HCT116 (cell line): ENCODE measurements at regions not wholly inside any gene's neighbourhood (a gene's known extent, or its start where the extent isn't known, plus 50 kb on each side); places are given as distances from the start of the nearest gene placed in this dataset.

ENCODE experiments used
- ATAC-seq: fragments of 200-7000 bp; cut with Tn5 transposase; 2 replicates; pipeline ENCODE4 v1.9.1; 2020; ENCODE audit warnings: mild to moderate bottlenecking, moderate library complexity
- BruUV-seq: library from RNA; stranded (reverse); fragments of 400-500 nt; replicated peaks from 2 replicates; lab custom pipeline; 2021; lab: Mats Ljungman, UMichigan
- CTCF ChIA-PET: fragments of 300-600 bp; sonication (Branson Sonifier 250); formaldehyde crosslinking; loops from one replicate; lab custom pipeline; 2021; ENCODE audit warnings: antibody characterized with exemption; lab: Charles Lee
- POLR2A ChIA-PET: fragments of 300-600, 350-600 bp; sonication (Branson Sonifier 250); formaldehyde crosslinking; loops from one replicate; lab custom pipeline; 2021; ENCODE audit warnings: antibody characterized with exemption; lab: Charles Lee
- RAD21 ChIA-PET, 2 experiments: fragments of 300-600 bp; sonication (Branson Sonifier 250); formaldehyde crosslinking; loops; one replicate each; lab custom pipeline; 2023; ENCODE audit warnings: low total read pairs in 2 of 2; ENCODE audit not compliant: uncharacterized antibody in 2 of 2, unreplicated experiment in 2 of 2, low non-redundant PET in 1 of 2; lab: Charles Lee
- DNase-seq: peaks from one replicate; pipeline ENCODE4 v3.0.0-alpha.2; 2010; ENCODE audit warnings: low read depth, low spot score
- H2AFZ ChIP-seq: fragments of 200-600 bp; shearing (Covaris generic), sonication (generic); 2 replicates; pipeline ENCODE4 v1.6.1; 2017; ENCODE audit warnings: low read depth, mixed run types, mixed read lengths, antibody characterized with exemption, low read length; ENCODE audit not compliant: poor library complexity, severe bottlenecking
- H3K27ac ChIP-seq: 2 replicates; pipeline ENCODE4 v1.5.1; 2012; ENCODE audit warnings: low read depth, low read length
- H3K27me3 ChIP-seq: fragments of 200-600 bp; sonication (generic); 2 replicates; pipeline ENCODE4 v1.6.1; 2016; ENCODE audit warnings: mixed run types, low read length, mixed read lengths; ENCODE audit not compliant: insufficient read depth
- H3K36me3 ChIP-seq, 2 experiments: fragments of 200-500 bp in 1 of 2; fragments of 200-600 bp in 1 of 2; sonication (Bioruptor generic) in 1 of 2; sonication (generic) in 1 of 2; 2 replicates each; pipeline versions ENCODE4 v1.5.1 to v1.6.1; 2014 to 2016; ENCODE audit warnings: low read length in 2 of 2, inconsistent platforms in 1 of 2, mixed read lengths in 1 of 2, mixed run types in 1 of 2; ENCODE audit not compliant: insufficient read depth in 2 of 2, control insufficient read depth in 1 of 2
- H3K4me1 ChIP-seq, 2 experiments: fragments of 200-600 bp in 1 of 2; sonication (generic) in 1 of 2; 2 replicates each; pipeline versions ENCODE4 v1.5.1 to v1.6.1; 2012 to 2017; ENCODE audit warnings: low read length in 2 of 2, inconsistent platforms in 1 of 2, mild to moderate bottlenecking in 1 of 2, mixed read lengths in 1 of 2, mixed run types in 1 of 2, moderate library complexity in 1 of 2; ENCODE audit not compliant: insufficient read depth in 2 of 2, control insufficient read depth in 1 of 2
- H3K4me2 ChIP-seq: fragments of 200-600 bp; sonication (generic); 2 replicates; pipeline ENCODE4 v1.6.1; 2017; ENCODE audit warnings: mixed run types, low read length, mixed read lengths
- H3K4me3 ChIP-seq, 2 experiments: fragments of 200-600 bp in 1 of 2; sonication (generic) in 1 of 2; replicated peaks in 1 of 2; 2 replicates each; pipeline ENCODE4 v1.5.1; 2011 to 2016; ENCODE audit warnings: low read length in 2 of 2, control low read depth in 1 of 2, low read depth in 1 of 2, mild to moderate bottlenecking in 1 of 2, mixed read lengths in 1 of 2, mixed run types in 1 of 2
- H3K79me2 ChIP-seq: fragments of 200-600 bp; sonication (generic); 2 replicates; pipeline ENCODE4 v1.6.1; 2017; ENCODE audit warnings: mild to moderate bottlenecking, mixed run types, low read length, moderate library complexity, mixed read lengths; ENCODE audit not compliant: insufficient read depth
- H3K9ac ChIP-seq: fragments of 200-600 bp; sonication (generic); 2 replicates; pipeline ENCODE4 v1.6.1; 2016; ENCODE audit warnings: low read length, mixed read lengths
- H3K9me2 ChIP-seq: fragments of 200-600 bp; sonication (generic), shearing (Covaris generic); 2 replicates; pipeline ENCODE4 v1.6.1; 2017; ENCODE audit warnings: mixed run types, mild to moderate bottlenecking, moderate library complexity; ENCODE audit not compliant: insufficient read depth
- H3K9me3 ChIP-seq, 2 experiments: fragments of 200-500 bp in 1 of 2; fragments of 200-600 bp in 1 of 2; sonication (Bioruptor generic) in 1 of 2; sonication (generic) in 1 of 2; 2 replicates each; pipeline ENCODE4 v1.6.1; 2014 to 2017; ENCODE audit warnings: low read length in 2 of 2, mixed read lengths in 2 of 2, inconsistent platforms in 1 of 2, low read depth in 1 of 2, mild to moderate bottlenecking in 1 of 2, mixed run types in 1 of 2, moderate library complexity in 1 of 2; ENCODE audit not compliant: control insufficient read depth in 1 of 2, insufficient read depth in 1 of 2
- H4K20me1 ChIP-seq: fragments of 200-600 bp; sonication (generic), shearing (Covaris generic); 2 replicates; pipeline ENCODE4 v1.6.1; 2017; ENCODE audit warnings: mixed run types, mild to moderate bottlenecking, moderate library complexity; ENCODE audit not compliant: insufficient read depth
- CEBPB ChIP-seq: IDR thresholded peaks from 2 replicates; pipeline ENCODE4 v1.6.1; 2012; ENCODE audit warnings: low read depth
- ZFX ChIP-seq: fragments of 450-650 bp; IDR thresholded peaks from 2 replicates; pipeline ENCODE4 v1.6.1; 2017
- ZNF274 ChIP-seq: fragments of 200-500 bp; sonication (Bioruptor generic); IDR thresholded peaks from 2 replicates; pipeline ENCODE4 v1.6.1; 2014; ENCODE audit warnings: mild to moderate bottlenecking, low read depth, low read length, inconsistent platforms
- intact Hi-C: fragments of 100-400 bp; cut with micrococcal nuclease; formaldehyde crosslinking; loops from 2 replicates; pipeline ENCODE4 v1.10.0; 2022
- TF ChIP-seq, protein P1 (sequence below), 3 experiments: fragments of 200-600 bp in 1 of 3; sonication (generic) in 1 of 3; IDR thresholded peaks in 2 of 3; conservative IDR thresholded peaks in 1 of 3; 2 replicates each; pipeline ENCODE4 v1.5.1; 2012 to 2017; ENCODE audit warnings: low read depth in 2 of 3, low read length in 2 of 3, antibody characterized with exemption in 1 of 3, borderline replicate concordance in 1 of 3, control low read depth in 1 of 3, mild to moderate bottlenecking in 1 of 3, mixed read lengths in 1 of 3, mixed run types in 1 of 3, moderate library complexity in 1 of 3; ENCODE audit not compliant: insufficient read depth in 1 of 3
- TF ChIP-seq, protein P2 (sequence below): IDR thresholded peaks from 2 replicates; pipeline ENCODE4 v1.6.1; 2012; ENCODE audit warnings: low read depth
- TF ChIP-seq, protein P3 (sequence below): IDR thresholded peaks from 2 replicates; pipeline ENCODE4 v1.6.1; 2012

DNA sequence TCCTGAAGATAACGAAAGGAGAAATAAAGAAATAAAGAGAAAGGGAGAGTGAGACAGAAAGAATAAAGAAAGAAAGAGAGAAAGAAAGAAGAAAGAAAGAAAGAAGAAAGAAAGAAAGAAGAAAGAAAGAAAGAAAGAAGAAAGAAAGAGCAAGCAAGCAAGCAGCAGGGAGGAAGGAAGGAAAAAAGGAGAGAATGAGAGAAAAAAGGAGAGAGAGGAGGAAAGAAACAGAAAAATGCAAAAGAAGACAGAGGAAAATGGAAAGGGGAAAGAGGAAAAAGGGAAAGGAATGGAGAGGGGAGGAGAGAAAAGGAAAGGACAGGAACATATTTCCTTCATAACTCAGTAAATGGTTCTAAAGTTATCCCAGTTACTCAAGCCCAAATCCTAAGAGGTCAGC lies 978.8 kb upstream of the CDH9 start (continued):
- TF ChIP-seq, protein P1, sequence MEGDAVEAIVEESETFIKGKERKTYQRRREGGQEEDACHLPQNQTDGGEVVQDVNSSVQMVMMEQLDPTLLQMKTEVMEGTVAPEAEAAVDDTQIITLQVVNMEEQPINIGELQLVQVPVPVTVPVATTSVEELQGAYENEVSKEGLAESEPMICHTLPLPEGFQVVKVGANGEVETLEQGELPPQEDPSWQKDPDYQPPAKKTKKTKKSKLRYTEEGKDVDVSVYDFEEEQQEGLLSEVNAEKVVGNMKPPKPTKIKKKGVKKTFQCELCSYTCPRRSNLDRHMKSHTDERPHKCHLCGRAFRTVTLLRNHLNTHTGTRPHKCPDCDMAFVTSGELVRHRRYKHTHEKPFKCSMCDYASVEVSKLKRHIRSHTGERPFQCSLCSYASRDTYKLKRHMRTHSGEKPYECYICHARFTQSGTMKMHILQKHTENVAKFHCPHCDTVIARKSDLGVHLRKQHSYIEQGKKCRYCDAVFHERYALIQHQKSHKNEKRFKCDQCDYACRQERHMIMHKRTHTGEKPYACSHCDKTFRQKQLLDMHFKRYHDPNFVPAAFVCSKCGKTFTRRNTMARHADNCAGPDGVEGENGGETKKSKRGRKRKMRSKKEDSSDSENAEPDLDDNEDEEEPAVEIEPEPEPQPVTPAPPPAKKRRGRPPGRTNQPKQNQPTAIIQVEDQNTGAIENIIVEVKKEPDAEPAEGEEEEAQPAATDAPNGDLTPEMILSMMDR (IDR thresholded peaks at IDR 0.05 in 2 of 3, conservative IDR thresholded peaks at IDR 0.05 in 1 of 3; ENCODE audit: borderline replicate concordance in 1 of 3, insufficient read depth in 1 of 3, low read depth in 2 of 3, low read length in 2 of 3): no peak
- TF ChIP-seq CEBPB: no peak

DNA sequence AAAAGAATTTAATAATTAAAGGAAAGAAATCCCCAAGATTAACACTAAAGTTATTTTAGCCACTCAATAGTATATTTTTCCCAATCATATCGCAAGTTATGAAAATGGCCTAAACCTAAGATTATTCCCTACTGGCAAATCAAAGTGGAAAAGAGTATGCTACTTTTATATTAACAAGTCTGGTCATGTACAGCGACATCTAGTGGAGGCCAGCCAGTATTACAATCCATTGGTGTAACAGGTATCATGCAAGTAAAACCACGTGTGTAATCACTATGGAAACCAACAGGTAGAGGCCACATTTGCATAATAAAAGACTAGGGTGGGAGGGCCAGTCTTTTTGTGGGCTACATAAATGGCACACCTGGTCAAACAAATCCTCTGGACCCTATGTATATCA lies 976.4 kb upstream of the CDH9 start:
- no peak overlapping the region for H3K9ac ChIP-seq
- H3K4me1 ChIP-seq: no peaks in the 10 kb centered on the region
- H4K20me1 ChIP-seq: no peaks in the 10 kb centered on the region
- POLR2A ChIA-PET: no interaction called here
- H3K9me2 ChIP-seq: no peaks in the 10 kb centered on the region
- DNase-seq (peak; percentile 3), ATAC-seq (no peak)
- peaks cover 0 to 16% of the 10 kb centered on the region in 2 experiments; a peak in 2 of 4 replicates for H3K9me3 ChIP-seq
- no TSS peak for BruUV-seq
- no peak overlapping the region for H3K27ac ChIP-seq
- CTCF ChIA-PET: no interaction called here
- no peak overlapping the region for H3K4me3 ChIP-seq
- no peaks in the 10 kb centered on the region for H3K27me3 ChIP-seq
- H3K4me2 ChIP-seq: no peak overlapping the region
- no peak overlapping the region for H2AFZ ChIP-seq
- no peaks in the 10 kb centered on the region for H3K79me2 ChIP-seq
- no peak for TF ChIP-seq ZFX
- TF ChIP-seq, protein P1 (IDR thresholded peaks at IDR 0.05 in 2 of 3, conservative IDR thresholded peaks at IDR 0.05 in 1 of 3; ENCODE audit: borderline replicate concordance in 1 of 3, insufficient read depth in 1 of 3, low read depth in 2 of 3, low read length in 2 of 3): peak in 2 of 3 experiments; percentile 51 to 61; a peak in 4 of 6 replicates
- TF ChIP-seq, protein P2, sequence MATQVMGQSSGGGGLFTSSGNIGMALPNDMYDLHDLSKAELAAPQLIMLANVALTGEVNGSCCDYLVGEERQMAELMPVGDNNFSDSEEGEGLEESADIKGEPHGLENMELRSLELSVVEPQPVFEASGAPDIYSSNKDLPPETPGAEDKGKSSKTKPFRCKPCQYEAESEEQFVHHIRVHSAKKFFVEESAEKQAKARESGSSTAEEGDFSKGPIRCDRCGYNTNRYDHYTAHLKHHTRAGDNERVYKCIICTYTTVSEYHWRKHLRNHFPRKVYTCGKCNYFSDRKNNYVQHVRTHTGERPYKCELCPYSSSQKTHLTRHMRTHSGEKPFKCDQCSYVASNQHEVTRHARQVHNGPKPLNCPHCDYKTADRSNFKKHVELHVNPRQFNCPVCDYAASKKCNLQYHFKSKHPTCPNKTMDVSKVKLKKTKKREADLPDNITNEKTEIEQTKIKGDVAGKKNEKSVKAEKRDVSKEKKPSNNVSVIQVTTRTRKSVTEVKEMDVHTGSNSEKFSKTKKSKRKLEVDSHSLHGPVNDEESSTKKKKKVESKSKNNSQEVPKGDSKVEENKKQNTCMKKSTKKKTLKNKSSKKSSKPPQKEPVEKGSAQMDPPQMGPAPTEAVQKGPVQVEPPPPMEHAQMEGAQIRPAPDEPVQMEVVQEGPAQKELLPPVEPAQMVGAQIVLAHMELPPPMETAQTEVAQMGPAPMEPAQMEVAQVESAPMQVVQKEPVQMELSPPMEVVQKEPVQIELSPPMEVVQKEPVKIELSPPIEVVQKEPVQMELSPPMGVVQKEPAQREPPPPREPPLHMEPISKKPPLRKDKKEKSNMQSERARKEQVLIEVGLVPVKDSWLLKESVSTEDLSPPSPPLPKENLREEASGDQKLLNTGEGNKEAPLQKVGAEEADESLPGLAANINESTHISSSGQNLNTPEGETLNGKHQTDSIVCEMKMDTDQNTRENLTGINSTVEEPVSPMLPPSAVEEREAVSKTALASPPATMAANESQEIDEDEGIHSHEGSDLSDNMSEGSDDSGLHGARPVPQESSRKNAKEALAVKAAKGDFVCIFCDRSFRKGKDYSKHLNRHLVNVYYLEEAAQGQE: no peak
- TF ChIP-seq, protein P3, sequence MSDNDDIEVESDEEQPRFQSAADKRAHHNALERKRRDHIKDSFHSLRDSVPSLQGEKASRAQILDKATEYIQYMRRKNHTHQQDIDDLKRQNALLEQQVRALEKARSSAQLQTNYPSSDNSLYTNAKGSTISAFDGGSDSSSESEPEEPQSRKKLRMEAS: no peak
- TF ChIP-seq ZNF274: no peak
- intact Hi-C loops: no loop called here
- RAD21 ChIA-PET: no interaction called here
- no peaks in the 10 kb centered on the region for H3K36me3 ChIP-seq
